Neural cell (in vitro differentiated cells): ENCODE measurements at regions not wholly inside any gene's neighbourhood (a gene's known extent, or its start where the extent isn't known, plus 50 kb on each side); places are given as distances from the start of the nearest gene placed in this dataset.

Experiments used
- H2AFZ ChIP-seq: fragments of 200-600, 300-800 bp; sonication (generic), shearing (Covaris generic); 2 replicates; pipeline ENCODE4 v1.6.0; 2014; ENCODE audit warnings: low read depth, mild to moderate bottlenecking, antibody characterized with exemption, low read length, moderate library complexity
- H3F3A ChIP-seq: fragments of 200-600 bp; shearing (Covaris generic); 2 replicates; pipeline ENCODE4 v1.6.1; 2016; ENCODE audit warnings: mild to moderate bottlenecking, moderate library complexity, mixed read lengths, antibody characterized with exemption, low read length; ENCODE audit not compliant: insufficient read depth, poor library complexity, severe bottlenecking
- H3K27ac ChIP-seq: fragments of 200-600, 300-800 bp; sonication (generic), shearing (Covaris generic); 2 replicates; pipeline ENCODE4 v1.5.1; 2014; ENCODE audit warnings: mild to moderate bottlenecking, low read length, moderate library complexity
- H3K27me3 ChIP-seq: fragments of 300-800, 200-600 bp; sonication (generic), shearing (Covaris generic); 2 replicates; pipeline ENCODE4 v1.6.0; 2014; ENCODE audit warnings: mild to moderate bottlenecking, low read depth, low read length, moderate library complexity; ENCODE audit not compliant: insufficient read depth
- H3K36me3 ChIP-seq: fragments of 300-800, 200-600 bp; sonication (generic), shearing (Covaris generic); 2 replicates; pipeline ENCODE4 v1.5.1; 2014; ENCODE audit warnings: mild to moderate bottlenecking, antibody characterized with exemption, low read length, moderate library complexity; ENCODE audit not compliant: insufficient read depth
- H3K4me2 ChIP-seq: fragments of 300-800, 200-600 bp; sonication (generic), shearing (Covaris generic); 2 replicates; pipeline ENCODE4 v1.6.0; 2014; ENCODE audit warnings: mild to moderate bottlenecking, low read length
- H3K4me3 ChIP-seq: fragments of 300-800, 200-600 bp; sonication (generic), shearing (Covaris generic); 2 replicates; pipeline ENCODE4 v1.5.1; 2014; ENCODE audit warnings: mild to moderate bottlenecking, low read length, moderate library complexity
- H3K79me2 ChIP-seq: fragments of 200-600 bp; shearing (Covaris generic); replicated peaks from 2 replicates; pipeline ENCODE4 v1.6.0; 2014; ENCODE audit warnings: mild to moderate bottlenecking, low read length, moderate library complexity; ENCODE audit not compliant: insufficient read depth
- H3K9ac ChIP-seq: fragments of 300-800, 200-600 bp; sonication (generic), shearing (Covaris generic); 2 replicates; pipeline ENCODE4 v1.6.1; 2016; ENCODE audit warnings: mild to moderate bottlenecking, low read length, mixed read lengths
- H3K9me2 ChIP-seq: fragments of 200-600 bp; shearing (Covaris generic); 2 replicates; pipeline ENCODE4 v1.6.1; 2016; ENCODE audit warnings: mild to moderate bottlenecking, low read length, mixed read lengths; ENCODE audit not compliant: insufficient read depth
- H3K9me3 ChIP-seq: fragments of 200-600, 300-800 bp; sonication (generic), shearing (Covaris generic); 2 replicates; pipeline ENCODE4 v1.6.1; 2016; ENCODE audit warnings: mild to moderate bottlenecking, mixed run types, low read length, moderate library complexity, mixed read lengths
- H4K20me1 ChIP-seq: fragments of 200-600 bp; shearing (Covaris generic); 2 replicates; pipeline ENCODE4 v1.6.1; 2016; ENCODE audit warnings: mild to moderate bottlenecking, mixed run types; ENCODE audit not compliant: insufficient read depth
- EP300 ChIP-seq: fragments of 450-650 bp; conservative IDR thresholded peaks from 2 replicates; pipeline ENCODE4 v1.6.1; 2014; ENCODE audit warnings: antibody characterized with exemption, mild to moderate bottlenecking, moderate library complexity; ENCODE audit not compliant: poor library complexity, severe bottlenecking
- EZH2 ChIP-seq: fragments of 200-600, 300-800 bp; shearing (Covaris generic), sonication (generic); IDR thresholded peaks from 2 replicates; pipeline ENCODE4 v1.6.1; 2014; ENCODE audit warnings: antibody characterized with exemption, low read length, borderline replicate concordance, mild to moderate bottlenecking; ENCODE audit not compliant: insufficient read depth, poor library complexity, severe bottlenecking
- MXI1 ChIP-seq: fragments of 450-650 bp; conservative IDR thresholded peaks from 2 replicates; pipeline ENCODE4 v1.6.1; 2014; ENCODE audit warnings: antibody characterized with exemption, mild to moderate bottlenecking; ENCODE audit not compliant: poor library complexity, severe bottlenecking
- POLR2AphosphoS5 ChIP-seq: IDR thresholded peaks from 2 replicates; pipeline ENCODE4 v1.6.1; 2012
- RAD21 ChIP-seq: fragments of 450-650 bp; conservative IDR thresholded peaks from 2 replicates; pipeline ENCODE4 v1.6.1; 2014; ENCODE audit warnings: antibody characterized with exemption, mild to moderate bottlenecking, moderate library complexity
- SMC3 ChIP-seq: fragments of 450-650 bp; conservative IDR thresholded peaks from 2 replicates; pipeline ENCODE4 v1.6.1; 2014; ENCODE audit warnings: antibody characterized with exemption, mild to moderate bottlenecking, moderate library complexity; ENCODE audit not compliant: poor library complexity
- TAF1 ChIP-seq: IDR thresholded peaks from 2 replicates; pipeline ENCODE4 v1.6.1; 2012; ENCODE audit warnings: low read depth
- TF ChIP-seq, protein P1 (sequence below): fragments of 450-650 bp; IDR thresholded peaks from 2 replicates; pipeline ENCODE4 v1.5.1; 2014; ENCODE audit warnings: antibody characterized with exemption, mild to moderate bottlenecking, moderate library complexity; ENCODE audit not compliant: poor library complexity, severe bottlenecking
- TF ChIP-seq, protein P2 (sequence below): IDR thresholded peaks from 2 replicates; pipeline ENCODE4 v1.6.1; 2012; ENCODE audit warnings: borderline replicate concordance

DNA sequence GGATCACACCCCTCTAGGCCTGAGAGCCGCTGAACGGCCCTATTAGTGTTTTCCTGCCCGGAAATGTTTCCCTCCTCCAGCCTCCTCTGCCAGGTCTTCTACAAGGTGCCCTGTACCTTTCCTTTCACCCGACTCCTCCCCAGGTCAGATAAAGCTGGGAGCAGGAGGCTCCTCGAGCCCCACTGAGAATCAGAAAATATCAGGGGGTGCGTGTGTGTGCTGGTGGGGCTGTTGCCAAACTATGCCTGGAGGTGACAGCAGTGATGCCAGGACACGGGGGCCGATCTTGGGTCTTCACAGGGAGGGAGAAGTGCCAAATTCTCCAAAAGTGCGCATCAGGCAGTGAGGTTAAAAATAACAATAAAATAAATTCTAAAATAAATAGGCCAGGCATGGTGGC lies 222.8 kb upstream of the RREB1 start:
- Histone ChIP-seq H2AFZ (no peak overlapping the region), H3K27ac (no peak overlapping the region), H3K4me3 (no peak overlapping the region)

DNA sequence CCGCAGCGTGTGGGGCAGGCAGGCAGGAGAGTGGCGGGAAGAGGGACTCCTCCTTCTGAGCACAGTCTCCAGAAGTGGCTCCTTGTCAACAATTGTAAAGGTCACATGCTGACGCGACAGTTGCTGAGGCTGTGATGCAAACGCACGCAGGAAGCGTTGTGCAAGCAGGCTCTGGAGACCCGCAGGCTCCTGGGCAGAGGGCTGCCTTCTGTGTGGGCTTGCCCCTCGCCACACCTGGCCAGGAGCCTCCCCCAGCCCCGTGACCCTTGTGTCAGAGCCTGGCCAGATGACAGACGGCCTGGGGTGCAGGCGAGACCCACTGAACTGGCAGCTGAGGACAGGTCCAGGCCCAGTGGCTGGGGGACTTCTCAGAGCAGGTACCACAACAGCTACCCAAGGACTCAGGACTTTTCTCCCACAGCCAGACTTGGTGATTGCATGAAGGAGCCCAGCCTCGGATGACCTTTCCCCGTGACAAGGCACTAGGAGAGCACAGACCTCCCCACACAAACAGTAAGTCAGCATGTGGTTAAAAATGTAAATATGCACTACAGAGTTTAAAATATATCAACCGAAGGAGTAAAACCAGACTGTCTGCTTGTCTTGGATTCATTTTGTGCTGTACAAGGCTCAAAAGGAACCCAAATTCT lies 222.1 kb upstream of the RREB1 start:
- no peak overlapping the region for H3K27ac ChIP-seq
- no peak overlapping the region for H3K4me2 ChIP-seq
- no peaks in the 10 kb centered on the region for H3F3A ChIP-seq
- no peaks in the 10 kb centered on the region for H3K27me3 ChIP-seq
- no peaks in the 10 kb centered on the region for H3K9me3 ChIP-seq
- H3K9ac ChIP-seq: no peak overlapping the region
- no peak overlapping the region for H2AFZ ChIP-seq
- no peaks in the 10 kb centered on the region for H3K36me3 ChIP-seq
- H3K9me2 ChIP-seq: no peaks in the 10 kb centered on the region
- no peaks in the 10 kb centered on the region for H3K79me2 ChIP-seq
- H3K4me3 ChIP-seq: no peak overlapping the region
- H4K20me1 ChIP-seq: no peaks in the 10 kb centered on the region
- TF ChIP-seq SMC3 (no peak), TAF1 (no peak), MXI1 (no peak), POLR2AphosphoS5 (no peak), EP300 (no peak), EZH2 (no peak), RAD21 (no peak)
- TF ChIP-seq, protein P1, sequence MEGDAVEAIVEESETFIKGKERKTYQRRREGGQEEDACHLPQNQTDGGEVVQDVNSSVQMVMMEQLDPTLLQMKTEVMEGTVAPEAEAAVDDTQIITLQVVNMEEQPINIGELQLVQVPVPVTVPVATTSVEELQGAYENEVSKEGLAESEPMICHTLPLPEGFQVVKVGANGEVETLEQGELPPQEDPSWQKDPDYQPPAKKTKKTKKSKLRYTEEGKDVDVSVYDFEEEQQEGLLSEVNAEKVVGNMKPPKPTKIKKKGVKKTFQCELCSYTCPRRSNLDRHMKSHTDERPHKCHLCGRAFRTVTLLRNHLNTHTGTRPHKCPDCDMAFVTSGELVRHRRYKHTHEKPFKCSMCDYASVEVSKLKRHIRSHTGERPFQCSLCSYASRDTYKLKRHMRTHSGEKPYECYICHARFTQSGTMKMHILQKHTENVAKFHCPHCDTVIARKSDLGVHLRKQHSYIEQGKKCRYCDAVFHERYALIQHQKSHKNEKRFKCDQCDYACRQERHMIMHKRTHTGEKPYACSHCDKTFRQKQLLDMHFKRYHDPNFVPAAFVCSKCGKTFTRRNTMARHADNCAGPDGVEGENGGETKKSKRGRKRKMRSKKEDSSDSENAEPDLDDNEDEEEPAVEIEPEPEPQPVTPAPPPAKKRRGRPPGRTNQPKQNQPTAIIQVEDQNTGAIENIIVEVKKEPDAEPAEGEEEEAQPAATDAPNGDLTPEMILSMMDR: no peak
- TF ChIP-seq, protein P2, sequence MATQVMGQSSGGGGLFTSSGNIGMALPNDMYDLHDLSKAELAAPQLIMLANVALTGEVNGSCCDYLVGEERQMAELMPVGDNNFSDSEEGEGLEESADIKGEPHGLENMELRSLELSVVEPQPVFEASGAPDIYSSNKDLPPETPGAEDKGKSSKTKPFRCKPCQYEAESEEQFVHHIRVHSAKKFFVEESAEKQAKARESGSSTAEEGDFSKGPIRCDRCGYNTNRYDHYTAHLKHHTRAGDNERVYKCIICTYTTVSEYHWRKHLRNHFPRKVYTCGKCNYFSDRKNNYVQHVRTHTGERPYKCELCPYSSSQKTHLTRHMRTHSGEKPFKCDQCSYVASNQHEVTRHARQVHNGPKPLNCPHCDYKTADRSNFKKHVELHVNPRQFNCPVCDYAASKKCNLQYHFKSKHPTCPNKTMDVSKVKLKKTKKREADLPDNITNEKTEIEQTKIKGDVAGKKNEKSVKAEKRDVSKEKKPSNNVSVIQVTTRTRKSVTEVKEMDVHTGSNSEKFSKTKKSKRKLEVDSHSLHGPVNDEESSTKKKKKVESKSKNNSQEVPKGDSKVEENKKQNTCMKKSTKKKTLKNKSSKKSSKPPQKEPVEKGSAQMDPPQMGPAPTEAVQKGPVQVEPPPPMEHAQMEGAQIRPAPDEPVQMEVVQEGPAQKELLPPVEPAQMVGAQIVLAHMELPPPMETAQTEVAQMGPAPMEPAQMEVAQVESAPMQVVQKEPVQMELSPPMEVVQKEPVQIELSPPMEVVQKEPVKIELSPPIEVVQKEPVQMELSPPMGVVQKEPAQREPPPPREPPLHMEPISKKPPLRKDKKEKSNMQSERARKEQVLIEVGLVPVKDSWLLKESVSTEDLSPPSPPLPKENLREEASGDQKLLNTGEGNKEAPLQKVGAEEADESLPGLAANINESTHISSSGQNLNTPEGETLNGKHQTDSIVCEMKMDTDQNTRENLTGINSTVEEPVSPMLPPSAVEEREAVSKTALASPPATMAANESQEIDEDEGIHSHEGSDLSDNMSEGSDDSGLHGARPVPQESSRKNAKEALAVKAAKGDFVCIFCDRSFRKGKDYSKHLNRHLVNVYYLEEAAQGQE: no peak

More for the DNA sequence above, 222.8 kb upstream of the RREB1 start:
- H4K20me1 ChIP-seq: no peaks in the 10 kb centered on the region
- no peaks in the 10 kb centered on the region for H3K27me3 ChIP-seq
- no peaks in the 10 kb centered on the region for H3K79me2 ChIP-seq
- H3K36me3 ChIP-seq: no peaks in the 10 kb centered on the region
- no peak overlapping the region for H3K4me2 ChIP-seq
- no peaks in the 10 kb centered on the region for H3K9me2 ChIP-seq
- H3F3A ChIP-seq: no peaks in the 10 kb centered on the region
- TF ChIP-seq SMC3 (no peak), EP300 (no peak), TAF1 (no peak), MXI1 (no peak), POLR2AphosphoS5 (no peak), EZH2 (no peak), RAD21 (no peak)
- TF ChIP-seq, protein P2: no peak
- TF ChIP-seq, protein P1: no peak
- H3K9me3 ChIP-seq: no peaks in the 10 kb centered on the region
- H3K9ac ChIP-seq: no peak overlapping the region
